MCF 10A (cell line): ENCODE measurements at regions not wholly inside any gene's neighbourhood (a gene's known extent, or its start where the extent isn't known, plus 50 kb on each side); places are given as distances from the start of the nearest gene placed in this dataset.

ENCODE experiments used
- BruUV-seq: library from RNA; stranded (reverse); fragments of 400-500 nt; replicated peaks from 2 replicates; lab custom pipeline; 2021; lab: Mats Ljungman, UMichigan
- CTCF ChIA-PET: fragments of 300-600 bp; sonication (Branson Sonifier 250); formaldehyde crosslinking; extraction: SDS; loops from one replicate; lab custom pipeline; 2021; ENCODE audit warnings: antibody characterized with exemption, inconsistent platforms; lab: Yijun Ruan, JAX
- POLR2A ChIA-PET: fragments of 300-600, 350-650 bp; sonication (Branson Sonifier 250); formaldehyde crosslinking; extraction: SDS; loops from one replicate; lab custom pipeline; 2020; ENCODE audit warnings: antibody characterized with exemption, inconsistent platforms; lab: Yijun Ruan, JAX
- DNase-seq: peaks from one replicate; pipeline ENCODE4 v3.0.0-alpha.2; 2018; ENCODE audit not compliant: unreplicated experiment
- H3K27ac Mint-ChIP-seq: one replicate; pipeline ENCODE4 v1.8.0; 2022; ENCODE audit warnings: mild to moderate bottlenecking, low read depth, mixed read lengths; ENCODE audit not compliant: unreplicated experiment
- H3K27me3 Mint-ChIP-seq: one replicate; pipeline ENCODE4 v1.8.0; 2022; ENCODE audit warnings: mixed read lengths; ENCODE audit not compliant: insufficient read depth, unreplicated experiment
- H3K36me3 Mint-ChIP-seq: one replicate; pipeline ENCODE4 v1.8.0; 2022; ENCODE audit warnings: mild to moderate bottlenecking, moderate library complexity, mixed read lengths; ENCODE audit not compliant: insufficient read depth, unreplicated experiment
- H3K4me1 Mint-ChIP-seq: one replicate; pipeline ENCODE4 v1.8.0; 2022; ENCODE audit warnings: mixed read lengths; ENCODE audit not compliant: insufficient read depth, unreplicated experiment
- H3K4me3 Mint-ChIP-seq: one replicate; pipeline ENCODE4 v1.8.0; 2022; ENCODE audit warnings: mild to moderate bottlenecking, moderate library complexity, mixed read lengths; ENCODE audit not compliant: unreplicated experiment
- H3K9me3 Mint-ChIP-seq: one replicate; pipeline ENCODE4 v1.8.0; 2022; ENCODE audit warnings: mixed read lengths; ENCODE audit not compliant: unreplicated experiment
- CTCF ChIP-seq: fragments of 200-600 bp; IDR thresholded peaks from one replicate; pipeline ENCODE4 v1.8.0; 2022; ENCODE audit warnings: antibody characterized with exemption, mild to moderate bottlenecking; ENCODE audit not compliant: unreplicated experiment
- intact Hi-C: fragments of 100-400 bp; cut with micrococcal nuclease; formaldehyde crosslinking; loops from 2 replicates; pipeline ENCODE4 v1.14.1; 2022

- peaks cover 12% of the 10 kb centered on the region for H3K9me3 Mint-ChIP-seq
- H3K27me3 Mint-ChIP-seq, result no peaks in the 10 kb centered on the region
- no peaks in the 10 kb centered on the region for H3K4me1 Mint-ChIP-seq
- ChIA-PET POLR2A (no interaction called here), CTCF (interaction anchor here (0.8 kb wide), 1 partner anchor 9 kb away, joined by 3 read pairs; no protein-coding TSS in a partner anchor)
- no peak for DNase-seq
- intact Hi-C loops, result no loop called here
- no peak for TF ChIP-seq CTCF
- H3K27ac Mint-ChIP-seq, result no peak overlapping the region
- H3K4me3 Mint-ChIP-seq, result no peak overlapping the region
- H3K36me3 Mint-ChIP-seq, result no peaks in the 10 kb centered on the region
- no TSS peak for BruUV-seq
These were observed 940.9 kb downstream of the FSTL5 start for GRCh38 chr4:161222889-161223288.

- H3K36me3 Mint-ChIP-seq, result no peaks in the 10 kb centered on the region
- intact Hi-C loops, result no loop called here
These were observed 955.2 kb downstream of the FSTL5 start for GRCh38 chr4:161208564-161208963.

GRCh38 chr4:161206528-161207080 lies 957.2 kb downstream of the FSTL5 start:
- ChIA-PET POLR2A (no interaction called here), CTCF (no interaction called here)
- intact Hi-C loops, result no loop called here
- Mint-ChIP-seq H3K27ac (no peak overlapping the region), H3K9me3 (no peaks in the 10 kb centered on the region), H3K4me1 (no peaks in the 10 kb centered on the region), H3K36me3 (no peaks in the 10 kb centered on the region), H3K27me3 (no peaks in the 10 kb centered on the region), H3K4me3 (no peak overlapping the region)
- no peak for DNase-seq
- no peak for TF ChIP-seq CTCF
- BruUV-seq, result no TSS peak

More at GRCh38 chr4:161208564-161208963, 955.2 kb downstream of the FSTL5 start:
- Mint-ChIP-seq H3K4me3 (no peak overlapping the region), H3K9me3 (peaks cover 14% of the 10 kb centered on the region), H3K27ac (no peak overlapping the region), H3K27me3 (no peaks in the 10 kb centered on the region), H3K4me1 (no peaks in the 10 kb centered on the region)
- DNase-seq, result no peak
- POLR2A ChIA-PET, result no interaction called here
- CTCF ChIA-PET, result no interaction called here
- no TSS peak for BruUV-seq
- no peak for TF ChIP-seq CTCF

- CTCF ChIA-PET, result interaction anchor here (1.1 kb wide), 1 partner anchor 447 kb away, joined by 4 read pairs; no protein-coding TSS in a partner anchor
- intact Hi-C loops, result no loop called here
- no TSS peak for BruUV-seq
- no peak for DNase-seq
- H3K4me3 Mint-ChIP-seq, result no peak overlapping the region
- H3K27ac Mint-ChIP-seq, result no peak overlapping the region
- no peaks in the 10 kb centered on the region for H3K9me3 Mint-ChIP-seq
- H3K36me3 Mint-ChIP-seq, result no peaks in the 10 kb centered on the region
- POLR2A ChIA-PET, result no interaction called here
- H3K4me1 Mint-ChIP-seq, result no peaks in the 10 kb centered on the region
- no peak for TF ChIP-seq CTCF
- H3K27me3 Mint-ChIP-seq, result no peaks in the 10 kb centered on the region
These were observed 959.9 kb downstream of the FSTL5 start for GRCh38 chr4:161203865-161204264.
